ENCODE measurements at regions not wholly inside any gene's neighbourhood (a gene's known extent, or its start where the extent isn't known, plus 50 kb on each side); places are given as distances from the start of the nearest gene placed in this dataset.

DNA sequence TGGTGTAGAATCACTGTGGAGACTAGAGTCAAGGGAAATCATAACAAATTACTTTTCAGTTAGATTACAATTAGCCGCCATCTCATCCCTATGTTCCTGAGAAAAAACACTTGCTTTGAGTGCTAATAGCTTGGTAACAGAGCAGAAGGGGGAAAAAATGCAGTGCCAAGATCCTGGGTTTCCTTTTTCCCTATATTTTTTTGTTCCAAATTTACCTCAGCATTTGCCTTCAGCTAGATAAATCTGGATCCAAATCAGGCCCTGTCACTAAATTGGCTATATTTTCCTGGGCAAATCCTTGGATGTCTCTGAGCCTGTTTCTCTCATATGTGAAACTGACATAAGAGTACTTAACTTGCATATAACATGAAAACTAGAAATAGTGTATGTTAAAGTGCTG lies 86.0 kb downstream of the TENT5A start:
- no peak overlapping the region for H3K27ac ChIP-seq (ENCODE audit: low read depth, low read length)
- TF ChIP-seq, protein P1, sequence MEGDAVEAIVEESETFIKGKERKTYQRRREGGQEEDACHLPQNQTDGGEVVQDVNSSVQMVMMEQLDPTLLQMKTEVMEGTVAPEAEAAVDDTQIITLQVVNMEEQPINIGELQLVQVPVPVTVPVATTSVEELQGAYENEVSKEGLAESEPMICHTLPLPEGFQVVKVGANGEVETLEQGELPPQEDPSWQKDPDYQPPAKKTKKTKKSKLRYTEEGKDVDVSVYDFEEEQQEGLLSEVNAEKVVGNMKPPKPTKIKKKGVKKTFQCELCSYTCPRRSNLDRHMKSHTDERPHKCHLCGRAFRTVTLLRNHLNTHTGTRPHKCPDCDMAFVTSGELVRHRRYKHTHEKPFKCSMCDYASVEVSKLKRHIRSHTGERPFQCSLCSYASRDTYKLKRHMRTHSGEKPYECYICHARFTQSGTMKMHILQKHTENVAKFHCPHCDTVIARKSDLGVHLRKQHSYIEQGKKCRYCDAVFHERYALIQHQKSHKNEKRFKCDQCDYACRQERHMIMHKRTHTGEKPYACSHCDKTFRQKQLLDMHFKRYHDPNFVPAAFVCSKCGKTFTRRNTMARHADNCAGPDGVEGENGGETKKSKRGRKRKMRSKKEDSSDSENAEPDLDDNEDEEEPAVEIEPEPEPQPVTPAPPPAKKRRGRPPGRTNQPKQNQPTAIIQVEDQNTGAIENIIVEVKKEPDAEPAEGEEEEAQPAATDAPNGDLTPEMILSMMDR (IDR thresholded peaks at IDR 0.05 in 2 of 3, conservative IDR thresholded peaks at IDR 0.05 in 1 of 3; ENCODE audit: borderline replicate concordance in 1 of 3, insufficient read depth in 1 of 3, low read depth in 2 of 3, low read length in 2 of 3) = no peak
- no peak for ATAC-seq
- no peak overlapping the region for H3K9ac ChIP-seq (ENCODE audit: low read length)
- RAD21 ChIA-PET (ENCODE audit: low non-redundant PET in 1 of 2, low total read pairs in 2 of 2, uncharacterized antibody in 2 of 2, unreplicated experiment in 2 of 2) = no interaction called here
- no peaks in the 10 kb centered on the region for H4K20me1 ChIP-seq (ENCODE audit: insufficient read depth)
- H3K4me2 ChIP-seq (ENCODE audit: low read length) = no peak overlapping the region
- H3K4me3 ChIP-seq (replicated peaks in 1 of 2; ENCODE audit: low read depth in 1 of 2, low read length in 2 of 2) = no peak overlapping the region
- no peaks in the 10 kb centered on the region for H3K27me3 ChIP-seq (ENCODE audit: insufficient read depth, low read length)
- intact Hi-C loops (cut with micrococcal nuclease) = no loop called here
- no peaks in the 10 kb centered on the region for H3K4me1 ChIP-seq (ENCODE audit: control insufficient read depth in 1 of 2, insufficient read depth in 2 of 2, low read length in 2 of 2)
- no peaks in the 10 kb centered on the region for H3K9me3 ChIP-seq (ENCODE audit: control insufficient read depth in 1 of 2, insufficient read depth in 1 of 2, low read depth in 1 of 2, low read length in 2 of 2)
- no peak overlapping the region for H2AFZ ChIP-seq (ENCODE audit: low read depth, low read length, poor library complexity, severe bottlenecking)
- no TSS peak for BruUV-seq (replicated peaks)
- POLR2A ChIA-PET = no interaction called here
- H3K79me2 ChIP-seq (ENCODE audit: insufficient read depth, low read length) = no peaks in the 10 kb centered on the region
- H3K9me2 ChIP-seq (ENCODE audit: insufficient read depth) = no peaks in the 10 kb centered on the region
- DNase-seq (ENCODE audit: low read depth, low spot score) = no peak
- no peaks in the 10 kb centered on the region for H3K36me3 ChIP-seq (ENCODE audit: control insufficient read depth in 1 of 2, insufficient read depth in 2 of 2, low read length in 2 of 2)
- CTCF ChIA-PET = no interaction called here

DNA sequence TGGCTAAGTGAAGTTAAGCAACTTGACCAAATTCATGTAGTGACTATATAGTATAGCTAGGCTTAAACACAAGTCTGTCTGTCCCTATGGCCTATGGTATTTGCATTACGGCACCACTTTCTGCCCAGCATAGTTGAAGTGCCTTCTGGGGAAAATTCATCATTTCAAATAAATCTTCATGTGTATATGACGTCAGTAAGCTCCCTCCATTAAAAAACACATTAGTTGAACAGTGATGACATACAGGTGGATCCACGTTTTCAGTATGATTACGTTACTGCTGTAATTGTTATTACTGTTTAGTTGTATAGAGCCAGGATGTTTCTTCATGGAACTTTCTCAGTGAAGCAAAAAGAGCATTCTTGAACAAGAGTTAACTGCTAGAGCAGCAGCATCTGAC lies 96.2 kb downstream of the TENT5A start:
- Histone ChIP-seq H3K9me2 (ENCODE audit: insufficient read depth) (no peaks in the 10 kb centered on the region), H3K9me3 (ENCODE audit: control insufficient read depth in 1 of 2, insufficient read depth in 1 of 2, low read depth in 1 of 2, low read length in 2 of 2) (no peaks in the 10 kb centered on the region), H2AFZ (ENCODE audit: low read depth, low read length, poor library complexity, severe bottlenecking) (no peak overlapping the region), H3K79me2 (ENCODE audit: insufficient read depth, low read length) (no peaks in the 10 kb centered on the region), H3K36me3 (ENCODE audit: control insufficient read depth in 1 of 2, insufficient read depth in 2 of 2, low read length in 2 of 2) (no peaks in the 10 kb centered on the region), H3K4me3 (replicated peaks in 1 of 2; ENCODE audit: low read depth in 1 of 2, low read length in 2 of 2) (no peak overlapping the region), H3K27me3 (ENCODE audit: insufficient read depth, low read length) (no peaks in the 10 kb centered on the region), H4K20me1 (ENCODE audit: insufficient read depth) (no peaks in the 10 kb centered on the region), H3K9ac (ENCODE audit: low read length) (no peak overlapping the region), H3K4me2 (ENCODE audit: low read length) (no peak overlapping the region), H3K27ac (ENCODE audit: low read depth, low read length) (no peak overlapping the region), H3K4me1 (ENCODE audit: control insufficient read depth in 1 of 2, insufficient read depth in 2 of 2, low read length in 2 of 2) (no peaks in the 10 kb centered on the region)
- CTCF ChIA-PET = no interaction called here
- no TSS peak for BruUV-seq (replicated peaks)
- no peak for ATAC-seq
- DNase-seq (ENCODE audit: low read depth, low spot score) = no peak
- intact Hi-C loops (cut with micrococcal nuclease) = no loop called here
- RAD21 ChIA-PET (ENCODE audit: low non-redundant PET in 1 of 2, low total read pairs in 2 of 2, uncharacterized antibody in 2 of 2, unreplicated experiment in 2 of 2) = no interaction called here
- POLR2A ChIA-PET = no interaction called here
- TF ChIP-seq CEBPB (IDR thresholded peaks at IDR 0.05; ENCODE audit: low read depth) (no peak), ZFX (IDR thresholded peaks at IDR 0.05) (no peak), EZH2 (IDR thresholded peaks at IDR 0.05) (no peak), RAD21 (IDR thresholded peaks at IDR 0.05; ENCODE audit: low read depth) (no peak), FOSL1 (IDR thresholded peaks at IDR 0.05; ENCODE audit: low read depth) (no peak), ZNF274 (IDR thresholded peaks at IDR 0.05; ENCODE audit: low read depth, low read length) (no peak), SIN3A (IDR thresholded peaks at IDR 0.05; ENCODE audit: low read depth) (no peak), TCF7L2 (IDR thresholded peaks at IDR 0.05; ENCODE audit: borderline replicate concordance, extremely low read depth, insufficient read depth, insufficient read length) (no peak), SRF (IDR thresholded peaks at IDR 0.05; ENCODE audit: low read depth) (no peak), EZH2phosphoT487 (IDR thresholded peaks at IDR 0.05; ENCODE audit: borderline replicate concordance) (no peak), JUND (IDR thresholded peaks at IDR 0.05) (no peak)
- TF ChIP-seq, protein P2, sequence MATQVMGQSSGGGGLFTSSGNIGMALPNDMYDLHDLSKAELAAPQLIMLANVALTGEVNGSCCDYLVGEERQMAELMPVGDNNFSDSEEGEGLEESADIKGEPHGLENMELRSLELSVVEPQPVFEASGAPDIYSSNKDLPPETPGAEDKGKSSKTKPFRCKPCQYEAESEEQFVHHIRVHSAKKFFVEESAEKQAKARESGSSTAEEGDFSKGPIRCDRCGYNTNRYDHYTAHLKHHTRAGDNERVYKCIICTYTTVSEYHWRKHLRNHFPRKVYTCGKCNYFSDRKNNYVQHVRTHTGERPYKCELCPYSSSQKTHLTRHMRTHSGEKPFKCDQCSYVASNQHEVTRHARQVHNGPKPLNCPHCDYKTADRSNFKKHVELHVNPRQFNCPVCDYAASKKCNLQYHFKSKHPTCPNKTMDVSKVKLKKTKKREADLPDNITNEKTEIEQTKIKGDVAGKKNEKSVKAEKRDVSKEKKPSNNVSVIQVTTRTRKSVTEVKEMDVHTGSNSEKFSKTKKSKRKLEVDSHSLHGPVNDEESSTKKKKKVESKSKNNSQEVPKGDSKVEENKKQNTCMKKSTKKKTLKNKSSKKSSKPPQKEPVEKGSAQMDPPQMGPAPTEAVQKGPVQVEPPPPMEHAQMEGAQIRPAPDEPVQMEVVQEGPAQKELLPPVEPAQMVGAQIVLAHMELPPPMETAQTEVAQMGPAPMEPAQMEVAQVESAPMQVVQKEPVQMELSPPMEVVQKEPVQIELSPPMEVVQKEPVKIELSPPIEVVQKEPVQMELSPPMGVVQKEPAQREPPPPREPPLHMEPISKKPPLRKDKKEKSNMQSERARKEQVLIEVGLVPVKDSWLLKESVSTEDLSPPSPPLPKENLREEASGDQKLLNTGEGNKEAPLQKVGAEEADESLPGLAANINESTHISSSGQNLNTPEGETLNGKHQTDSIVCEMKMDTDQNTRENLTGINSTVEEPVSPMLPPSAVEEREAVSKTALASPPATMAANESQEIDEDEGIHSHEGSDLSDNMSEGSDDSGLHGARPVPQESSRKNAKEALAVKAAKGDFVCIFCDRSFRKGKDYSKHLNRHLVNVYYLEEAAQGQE (IDR thresholded peaks at IDR 0.05; ENCODE audit: low read depth) = no peak
- TF ChIP-seq, protein P3, sequence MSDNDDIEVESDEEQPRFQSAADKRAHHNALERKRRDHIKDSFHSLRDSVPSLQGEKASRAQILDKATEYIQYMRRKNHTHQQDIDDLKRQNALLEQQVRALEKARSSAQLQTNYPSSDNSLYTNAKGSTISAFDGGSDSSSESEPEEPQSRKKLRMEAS (IDR thresholded peaks at IDR 0.05) = no peak
- TF ChIP-seq, protein P1 (IDR thresholded peaks at IDR 0.05 in 2 of 3, conservative IDR thresholded peaks at IDR 0.05 in 1 of 3; ENCODE audit: borderline replicate concordance in 1 of 3, insufficient read depth in 1 of 3, low read depth in 2 of 3, low read length in 2 of 3) = no peak
